ENCODE measurements at regions not wholly inside any gene's neighbourhood (a gene's known extent, or its start where the extent isn't known, plus 50 kb on each side); places are given as distances from the start of the nearest gene placed in this dataset.

DNA sequence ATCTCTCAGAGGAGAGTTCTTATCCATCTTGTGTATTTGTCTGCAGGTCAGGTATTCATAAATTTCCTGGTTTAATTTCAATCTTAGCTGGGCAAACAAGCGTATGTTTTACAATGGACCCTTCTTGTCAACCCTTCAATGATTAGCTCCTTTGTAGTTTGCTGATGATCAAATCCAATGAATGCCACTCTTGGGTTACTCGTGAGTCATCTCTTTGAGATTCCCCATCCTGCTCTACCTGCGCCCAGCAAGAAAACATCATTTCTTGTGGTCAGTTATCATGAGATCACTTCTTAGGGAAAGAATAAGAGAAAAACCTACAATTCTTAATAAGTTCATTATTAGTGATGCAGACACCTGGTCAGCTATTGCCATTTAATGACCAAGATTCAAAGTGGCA is 572.3 kb upstream of the PKN2 start:
- no peak overlapping the region for H3K27ac ChIP-seq (ENCODE audit: low read depth, low read length)
- Mint-ChIP-seq H3K36me3 (ENCODE audit: low read depth, unreplicated experiment) (no peaks in the 10 kb centered on the region), H3K4me1 (ENCODE audit: low read depth, unreplicated experiment) (no peaks in the 10 kb centered on the region), H3K27me3 (ENCODE audit: low read depth, unreplicated experiment) (no peaks in the 10 kb centered on the region), H3K4me3 (ENCODE audit: unreplicated experiment) (no peak overlapping the region), H3K9me3 (ENCODE audit: unreplicated experiment) (no peaks in the 10 kb centered on the region), H3K27ac (ENCODE audit: unreplicated experiment) (no peak overlapping the region)
- no peaks in the 10 kb centered on the region for H4K20me1 ChIP-seq (ENCODE audit: insufficient read depth, low read length)
- no peaks in the 10 kb centered on the region for H3K9me3 ChIP-seq (ENCODE audit: insufficient read depth, low read depth, low read length)
- no peak for TF ChIP-seq EZH2 (IDR thresholded peaks at IDR 0.05; ENCODE audit: insufficient read depth, low read length)
- TF ChIP-seq, protein P1, sequence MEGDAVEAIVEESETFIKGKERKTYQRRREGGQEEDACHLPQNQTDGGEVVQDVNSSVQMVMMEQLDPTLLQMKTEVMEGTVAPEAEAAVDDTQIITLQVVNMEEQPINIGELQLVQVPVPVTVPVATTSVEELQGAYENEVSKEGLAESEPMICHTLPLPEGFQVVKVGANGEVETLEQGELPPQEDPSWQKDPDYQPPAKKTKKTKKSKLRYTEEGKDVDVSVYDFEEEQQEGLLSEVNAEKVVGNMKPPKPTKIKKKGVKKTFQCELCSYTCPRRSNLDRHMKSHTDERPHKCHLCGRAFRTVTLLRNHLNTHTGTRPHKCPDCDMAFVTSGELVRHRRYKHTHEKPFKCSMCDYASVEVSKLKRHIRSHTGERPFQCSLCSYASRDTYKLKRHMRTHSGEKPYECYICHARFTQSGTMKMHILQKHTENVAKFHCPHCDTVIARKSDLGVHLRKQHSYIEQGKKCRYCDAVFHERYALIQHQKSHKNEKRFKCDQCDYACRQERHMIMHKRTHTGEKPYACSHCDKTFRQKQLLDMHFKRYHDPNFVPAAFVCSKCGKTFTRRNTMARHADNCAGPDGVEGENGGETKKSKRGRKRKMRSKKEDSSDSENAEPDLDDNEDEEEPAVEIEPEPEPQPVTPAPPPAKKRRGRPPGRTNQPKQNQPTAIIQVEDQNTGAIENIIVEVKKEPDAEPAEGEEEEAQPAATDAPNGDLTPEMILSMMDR (IDR thresholded peaks at IDR 0.05; ENCODE audit: insufficient read depth, low read depth, low read length): no peak
- no peak overlapping the region for H3K4me3 ChIP-seq (ENCODE audit: insufficient read depth, low read depth, low read length)
- no peak for FAIRE-seq
- no peaks in the 10 kb centered on the region for H3K36me3 ChIP-seq (ENCODE audit: insufficient read depth, low read length)
- H2AFZ ChIP-seq (ENCODE audit: low read depth, low read length): no peak overlapping the region
- H3K79me2 ChIP-seq (ENCODE audit: insufficient read depth, low read length): no peaks in the 10 kb centered on the region
- no peaks in the 10 kb centered on the region for H3K4me1 ChIP-seq (ENCODE audit: insufficient read depth, low read length)
- DNase-seq (ENCODE audit: low read depth): no peak
- no peaks in the 10 kb centered on the region for H3K27me3 ChIP-seq (ENCODE audit: insufficient read depth, low read length)
- H3K9ac ChIP-seq (ENCODE audit: low read length): no peak overlapping the region
- no peak overlapping the region for H3K4me2 ChIP-seq (ENCODE audit: low read length)

DNA sequence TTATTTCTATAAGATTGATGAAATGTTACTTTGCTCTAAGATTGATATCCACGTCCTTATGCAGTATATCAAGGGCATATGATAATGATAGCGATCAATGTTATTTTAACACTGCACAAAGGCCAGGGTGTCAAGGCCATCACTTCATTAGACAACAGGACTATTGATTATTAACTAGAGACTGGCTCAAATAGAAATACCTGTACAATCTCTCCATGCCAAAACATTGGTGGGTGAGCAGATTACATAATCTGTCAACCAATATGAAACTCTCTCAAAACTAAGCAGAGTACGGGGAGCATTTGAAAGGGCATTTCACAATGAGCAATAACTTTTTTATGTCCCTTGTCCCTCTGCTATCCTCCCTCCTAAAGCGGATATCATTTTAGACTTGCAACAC is 566.5 kb upstream of the PKN2 start:
- Histone ChIP-seq H3K9ac (ENCODE audit: low read length) (no peak overlapping the region), H4K20me1 (ENCODE audit: insufficient read depth, low read length) (no peaks in the 10 kb centered on the region), H3K9me3 (ENCODE audit: insufficient read depth, low read depth, low read length) (no peaks in the 10 kb centered on the region), H3K4me3 (ENCODE audit: insufficient read depth, low read depth, low read length) (no peak overlapping the region), H3K36me3 (ENCODE audit: insufficient read depth, low read length) (no peaks in the 10 kb centered on the region), H3K4me1 (ENCODE audit: insufficient read depth, low read length) (no peaks in the 10 kb centered on the region), H2AFZ (ENCODE audit: low read depth, low read length) (no peak overlapping the region), H3K27me3 (ENCODE audit: insufficient read depth, low read length) (no peaks in the 10 kb centered on the region), H3K27ac (ENCODE audit: low read depth, low read length) (no peak overlapping the region), H3K4me2 (ENCODE audit: low read length) (no peak overlapping the region), H3K79me2 (ENCODE audit: insufficient read depth, low read length) (no peaks in the 10 kb centered on the region)
- Mint-ChIP-seq H3K27me3 (ENCODE audit: low read depth, unreplicated experiment) (no peaks in the 10 kb centered on the region), H3K36me3 (ENCODE audit: low read depth, unreplicated experiment) (no peaks in the 10 kb centered on the region), H3K4me1 (ENCODE audit: low read depth, unreplicated experiment) (no peaks in the 10 kb centered on the region), H3K27ac (ENCODE audit: unreplicated experiment) (no peak overlapping the region), H3K4me3 (ENCODE audit: unreplicated experiment) (no peak overlapping the region), H3K9me3 (ENCODE audit: unreplicated experiment) (no peaks in the 10 kb centered on the region)
- no peak for TF ChIP-seq EZH2 (IDR thresholded peaks at IDR 0.05; ENCODE audit: insufficient read depth, low read length)
- TF ChIP-seq, protein P1 (IDR thresholded peaks at IDR 0.05; ENCODE audit: insufficient read depth, low read depth, low read length): no peak
- DNase-seq (ENCODE audit: low read depth) (no peak), FAIRE-seq (no peak)

DNA sequence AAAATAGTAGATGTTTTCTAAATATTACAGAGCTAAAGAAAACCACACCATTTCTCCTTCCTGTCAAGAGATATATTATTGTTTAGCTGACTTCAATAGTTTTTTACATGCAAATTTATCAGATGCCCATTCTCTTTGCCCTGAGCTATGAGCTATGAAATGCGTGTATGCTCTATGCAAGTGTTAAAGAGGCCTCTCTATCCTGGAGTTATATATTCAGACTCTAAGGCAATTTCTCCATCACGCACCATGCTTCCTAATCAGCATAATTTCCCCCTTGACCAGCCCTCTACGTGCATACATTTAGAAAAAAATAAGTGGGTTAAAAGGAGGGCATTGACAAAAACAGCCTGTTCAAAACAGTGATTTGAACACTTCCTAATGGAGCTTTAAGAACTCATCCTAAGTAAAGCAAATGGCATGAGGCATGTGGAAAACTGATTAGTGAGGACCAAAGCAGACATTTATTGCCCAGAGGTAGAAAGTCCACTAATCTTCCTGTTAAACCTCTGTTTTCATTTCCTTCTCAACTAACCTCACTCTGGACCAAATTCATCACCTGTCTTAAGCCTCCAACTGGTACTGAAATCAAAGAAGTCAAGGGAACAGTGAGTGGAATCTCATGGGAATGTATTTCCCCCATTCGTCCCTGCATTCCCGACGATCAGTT is 565.8 kb upstream of the PKN2 start:
- no peak overlapping the region for H3K4me3 Mint-ChIP-seq (ENCODE audit: unreplicated experiment)
- H3K9me3 ChIP-seq (ENCODE audit: insufficient read depth, low read depth, low read length): no peaks in the 10 kb centered on the region
- H2AFZ ChIP-seq (ENCODE audit: low read depth, low read length): no peak overlapping the region
- DNase-seq (ENCODE audit: low read depth) (no peak), FAIRE-seq (no peak)
- H3K4me3 ChIP-seq (ENCODE audit: insufficient read depth, low read depth, low read length): no peak overlapping the region
- H3K27me3 ChIP-seq (ENCODE audit: insufficient read depth, low read length): no peaks in the 10 kb centered on the region
- H3K9ac ChIP-seq (ENCODE audit: low read length): no peak overlapping the region
- no peaks in the 10 kb centered on the region for H3K27me3 Mint-ChIP-seq (ENCODE audit: low read depth, unreplicated experiment)
- no peaks in the 10 kb centered on the region for H3K79me2 ChIP-seq (ENCODE audit: insufficient read depth, low read length)
- H3K27ac Mint-ChIP-seq (ENCODE audit: unreplicated experiment): no peak overlapping the region
- no peak overlapping the region for H3K4me2 ChIP-seq (ENCODE audit: low read length)
- no peaks in the 10 kb centered on the region for H3K4me1 ChIP-seq (ENCODE audit: insufficient read depth, low read length)
- no peaks in the 10 kb centered on the region for H3K9me3 Mint-ChIP-seq (ENCODE audit: unreplicated experiment)
- H3K27ac ChIP-seq (ENCODE audit: low read depth, low read length): no peak overlapping the region
- no peaks in the 10 kb centered on the region for H3K36me3 Mint-ChIP-seq (ENCODE audit: low read depth, unreplicated experiment)
- no peaks in the 10 kb centered on the region for H3K36me3 ChIP-seq (ENCODE audit: insufficient read depth, low read length)
- no peaks in the 10 kb centered on the region for H4K20me1 ChIP-seq (ENCODE audit: insufficient read depth, low read length)
- TF ChIP-seq, protein P1 (IDR thresholded peaks at IDR 0.05; ENCODE audit: insufficient read depth, low read depth, low read length): no peak
- no peak for TF ChIP-seq EZH2 (IDR thresholded peaks at IDR 0.05; ENCODE audit: insufficient read depth, low read length)
- H3K4me1 Mint-ChIP-seq (ENCODE audit: low read depth, unreplicated experiment): no peaks in the 10 kb centered on the region
